ENCODE measurements at regions not wholly inside any gene's neighbourhood (a gene's known extent, or its start where the extent isn't known, plus 50 kb on each side); places are given as distances from the start of the nearest gene placed in this dataset.

- H3K4me3 ChIP-seq (ENCODE audit: low read depth, low read length): no peak overlapping the region
- no peak for DNase-seq (ENCODE audit: low read depth)
- TF ChIP-seq, protein P1, sequence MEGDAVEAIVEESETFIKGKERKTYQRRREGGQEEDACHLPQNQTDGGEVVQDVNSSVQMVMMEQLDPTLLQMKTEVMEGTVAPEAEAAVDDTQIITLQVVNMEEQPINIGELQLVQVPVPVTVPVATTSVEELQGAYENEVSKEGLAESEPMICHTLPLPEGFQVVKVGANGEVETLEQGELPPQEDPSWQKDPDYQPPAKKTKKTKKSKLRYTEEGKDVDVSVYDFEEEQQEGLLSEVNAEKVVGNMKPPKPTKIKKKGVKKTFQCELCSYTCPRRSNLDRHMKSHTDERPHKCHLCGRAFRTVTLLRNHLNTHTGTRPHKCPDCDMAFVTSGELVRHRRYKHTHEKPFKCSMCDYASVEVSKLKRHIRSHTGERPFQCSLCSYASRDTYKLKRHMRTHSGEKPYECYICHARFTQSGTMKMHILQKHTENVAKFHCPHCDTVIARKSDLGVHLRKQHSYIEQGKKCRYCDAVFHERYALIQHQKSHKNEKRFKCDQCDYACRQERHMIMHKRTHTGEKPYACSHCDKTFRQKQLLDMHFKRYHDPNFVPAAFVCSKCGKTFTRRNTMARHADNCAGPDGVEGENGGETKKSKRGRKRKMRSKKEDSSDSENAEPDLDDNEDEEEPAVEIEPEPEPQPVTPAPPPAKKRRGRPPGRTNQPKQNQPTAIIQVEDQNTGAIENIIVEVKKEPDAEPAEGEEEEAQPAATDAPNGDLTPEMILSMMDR (IDR thresholded peaks at IDR 0.05; ENCODE audit: low read depth, low read length, missing control alignments): no peak
Measured at GRCh38 chr18:22552254-22552653, 134.5 kb upstream of the CTAGE1 start.

- TF ChIP-seq, protein P1 (IDR thresholded peaks at IDR 0.05; ENCODE audit: low read depth, low read length, missing control alignments): no peak
- no peak overlapping the region for H3K4me3 ChIP-seq (ENCODE audit: low read depth, low read length)
- DNase-seq (ENCODE audit: low read depth): no peak
Measured at GRCh38 chr18:22552899-22553460, 135.3 kb upstream of the CTAGE1 start.

DNA sequence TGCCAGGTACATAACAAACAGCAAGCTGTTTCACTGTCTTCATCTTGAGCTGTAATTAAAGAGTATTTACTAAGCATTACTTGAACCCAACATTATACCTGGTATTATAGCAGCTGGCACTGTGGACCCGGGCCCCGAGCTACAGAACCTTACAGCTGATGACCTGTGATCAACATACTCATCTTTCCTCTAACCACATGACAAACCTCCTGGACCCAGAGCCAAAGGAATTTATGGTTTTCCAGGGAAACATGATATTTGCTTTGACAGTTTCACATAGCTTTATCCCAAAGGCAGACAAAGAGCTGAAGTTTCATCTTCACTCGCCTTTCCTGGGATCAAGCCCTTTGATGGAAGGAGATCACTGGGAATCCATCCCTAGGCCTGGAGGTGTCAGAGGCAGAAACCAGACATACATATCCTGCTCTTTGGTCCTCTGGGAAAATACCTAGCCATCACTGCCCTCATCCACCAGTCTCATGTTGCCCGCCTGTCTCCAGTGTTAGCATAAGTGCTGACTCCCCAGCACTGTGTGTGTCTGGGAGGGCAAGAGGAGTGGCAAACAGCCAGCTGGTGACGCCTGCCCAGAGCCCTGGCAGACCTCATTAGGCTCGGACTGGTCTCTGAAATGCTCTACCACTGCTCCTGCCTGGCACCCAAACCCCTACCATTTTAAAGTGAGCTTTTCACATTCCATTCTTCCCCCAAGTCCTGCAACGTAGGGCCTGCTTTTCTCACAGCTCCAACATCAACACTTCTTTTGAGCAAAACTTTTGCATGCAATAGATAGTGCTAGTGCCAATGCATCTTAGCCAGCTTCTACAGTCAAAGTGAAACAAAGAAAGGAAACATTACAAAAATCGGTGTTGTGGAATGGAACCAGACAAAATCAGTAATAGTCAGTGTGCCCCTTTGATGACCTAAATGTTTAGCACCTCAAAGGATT is 138.8 kb upstream of the CTAGE1 start:
- H3K4me3 ChIP-seq (ENCODE audit: low read depth, low read length): no peak overlapping the region
- TF ChIP-seq, protein P1 (IDR thresholded peaks at IDR 0.05; ENCODE audit: low read depth, low read length, missing control alignments): no peak
- no peak for DNase-seq (ENCODE audit: low read depth)

- no peak for DNase-seq (ENCODE audit: low read depth)
- TF ChIP-seq, protein P1 (IDR thresholded peaks at IDR 0.05; ENCODE audit: low read depth, low read length, missing control alignments): no peak
- no peak overlapping the region for H3K4me3 ChIP-seq (ENCODE audit: low read depth, low read length)
Measured at GRCh38 chr18:22557168-22557941, 139.6 kb upstream of the CTAGE1 start.

GRCh38 chr18:22558945-22559385 is 141.2 kb upstream of the CTAGE1 start:
- H3K4me3 ChIP-seq (ENCODE audit: low read depth, low read length): no peak overlapping the region
- DNase-seq (ENCODE audit: low read depth): no peak
- TF ChIP-seq, protein P1 (IDR thresholded peaks at IDR 0.05; ENCODE audit: low read depth, low read length, missing control alignments): no peak

GRCh38 chr18:22559414-22560274 is 141.9 kb upstream of the CTAGE1 start:
- TF ChIP-seq, protein P1 (IDR thresholded peaks at IDR 0.05; ENCODE audit: low read depth, low read length, missing control alignments): no peak
- H3K4me3 ChIP-seq (ENCODE audit: low read depth, low read length): no peak overlapping the region
- no peak for DNase-seq (ENCODE audit: low read depth)

Data from GM12864 (cell line).